Natural killer cell (primary cell): ENCODE measurements at regions not wholly inside any gene's neighbourhood (a gene's known extent, or its start where the extent isn't known, plus 50 kb on each side); places are given as distances from the start of the nearest gene placed in this dataset.

ENCODE experiments used
- ATAC-seq, 3 donors: fragments of 150-1000 bp in 2 of 3; fragments of 200-7000 bp in 1 of 3; cut with Tn5 transposase; 1 replicate in 1 of 3; 2 replicates in 2 of 3; pipeline ENCODE4 v1.10.0; 2021; ENCODE audit warnings: mild to moderate bottlenecking in 2 of 3, moderate library complexity in 2 of 3
- DNase-seq, 2 donors: peaks; one replicate each; pipeline versions ENCODE4 v3.0.0 to v3.0.0-alpha.2; 2013 to 2021; ENCODE audit warnings: mixed read lengths in 1 of 2
- H3K27ac ChIP-seq: one replicate; pipeline ENCODE4 v1.5.1; 2013; ENCODE audit warnings: mild to moderate bottlenecking, low read length
- H3K27me3 ChIP-seq: one replicate; pipeline ENCODE4 v1.6.1; 2013; ENCODE audit warnings: low read length; ENCODE audit not compliant: control insufficient read depth, insufficient read depth
- H3K36me3 ChIP-seq: one replicate; pipeline ENCODE4 v1.6.1; 2013; ENCODE audit warnings: low read length; ENCODE audit not compliant: control insufficient read depth, insufficient read depth
- H3K4me1 ChIP-seq: one replicate; pipeline ENCODE4 v1.6.1; 2013; ENCODE audit warnings: low read length; ENCODE audit not compliant: control insufficient read depth, insufficient read depth
- H3K4me3 ChIP-seq: one replicate; pipeline ENCODE4 v1.5.1; 2013; ENCODE audit warnings: low read length
- H3K9me3 ChIP-seq: one replicate; pipeline ENCODE4 v1.6.1; 2013; ENCODE audit warnings: low read length; ENCODE audit not compliant: control insufficient read depth, insufficient read depth
- H3K27ac Mint-ChIP-seq, 2 donors: one replicate each; pipeline ENCODE4 v1.8.0; 2022; ENCODE audit warnings: mild to moderate bottlenecking in 2 of 2, mixed read lengths in 2 of 2, moderate library complexity in 1 of 2
- H3K27me3 Mint-ChIP-seq, 2 donors: one replicate each; pipeline ENCODE4 v1.8.0; 2022; ENCODE audit warnings: low read depth in 2 of 2, mixed read lengths in 2 of 2
- H3K36me3 Mint-ChIP-seq: one replicate; pipeline ENCODE4 v1.8.0; 2022; ENCODE audit warnings: mixed read lengths
- H3K4me1 Mint-ChIP-seq, 2 donors: one replicate each; pipeline ENCODE4 v1.8.0; 2022; ENCODE audit warnings: mixed read lengths in 2 of 2
- H3K4me3 Mint-ChIP-seq: one replicate; pipeline ENCODE4 v1.8.0; 2022; ENCODE audit warnings: mild to moderate bottlenecking, moderate library complexity, mixed read lengths
- H3K9me3 Mint-ChIP-seq, 2 donors: one replicate each; pipeline ENCODE4 v1.8.0; 2022; ENCODE audit warnings: mixed read lengths in 2 of 2
- CTCF ChIP-seq: fragments of 200-600 bp; IDR thresholded peaks from one replicate; pipeline ENCODE4 v1.8.0; 2022; ENCODE audit warnings: antibody characterized with exemption
- WGBS: methylation state at CpG from one replicate; pipeline ENCODE4 v1.1.7; 2013; ENCODE audit warnings: missing lambda C conversion rate; ENCODE audit not compliant: insufficient coverage; 5-methylcytosine and 5-hydroxymethylcytosine counted together
- intact Hi-C: fragments of 100-400 bp; cut with micrococcal nuclease; formaldehyde crosslinking; loops from one replicate; pipeline ENCODE4 v1.14.2; 2022

- WGBS, result 83% methylated on average over 5 of the region's 5 CpGs
- Histone ChIP-seq H3K4me3 (no peak overlapping the region), H3K4me1 (no peaks in the 10 kb centered on the region), H3K27me3 (no peaks in the 10 kb centered on the region), H3K9me3 (no peaks in the 10 kb centered on the region), H3K27ac (no peak overlapping the region), H3K36me3 (no peaks in the 10 kb centered on the region)
- H3K27me3 Mint-ChIP-seq, result peaks cover 0 to 9% of the 10 kb centered on the region in 2 donors
- intact Hi-C loops, result no loop called here
- H3K4me1 Mint-ChIP-seq, result no peaks in the 10 kb centered on the region
- H3K27ac Mint-ChIP-seq, result no peak overlapping the region
- no peak for DNase-seq
- ATAC-seq, result no peak
- TF ChIP-seq CTCF, result no peak
- no peaks in the 10 kb centered on the region for H3K9me3 Mint-ChIP-seq
- H3K4me3 Mint-ChIP-seq, result no peak overlapping the region
- no peaks in the 10 kb centered on the region for H3K36me3 Mint-ChIP-seq
Measured at GRCh38 chr1:29746076-29746665, 509.8 kb downstream of the PTPRU start.

- intact Hi-C loops, result no loop called here
- H3K36me3 ChIP-seq, result no peaks in the 10 kb centered on the region
- H3K9me3 ChIP-seq, result no peaks in the 10 kb centered on the region
- Mint-ChIP-seq H3K27me3 (peaks cover 4 to 9% of the 10 kb centered on the region in 2 donors), H3K27ac (no peak overlapping the region), H3K9me3 (no peaks in the 10 kb centered on the region), H3K4me3 (no peak overlapping the region), H3K36me3 (no peaks in the 10 kb centered on the region), H3K4me1 (no peaks in the 10 kb centered on the region)
- H3K27me3 ChIP-seq, result no peaks in the 10 kb centered on the region
- TF ChIP-seq CTCF, result no peak
- H3K4me1 ChIP-seq, result no peaks in the 10 kb centered on the region
- no peak for DNase-seq
- no peak for ATAC-seq
- 64% methylated on average over 4 of the region's 6 CpGs for WGBS
- no peak overlapping the region for H3K27ac ChIP-seq
- H3K4me3 ChIP-seq, result no peak overlapping the region
Measured at GRCh38 chr1:29744684-29745490, 508.6 kb downstream of the PTPRU start.

- H3K36me3 ChIP-seq, result no peaks in the 10 kb centered on the region
- Mint-ChIP-seq H3K4me3 (no peak overlapping the region), H3K9me3 (no peaks in the 10 kb centered on the region), H3K27ac (no peak overlapping the region), H3K27me3 (peaks cover 4 to 18% of the 10 kb centered on the region in 2 donors), H3K4me1 (no peaks in the 10 kb centered on the region), H3K36me3 (no peaks in the 10 kb centered on the region)
- intact Hi-C loops, result no loop called here
- no peaks in the 10 kb centered on the region for H3K9me3 ChIP-seq
- ATAC-seq (no peak), DNase-seq (no peak)
- H3K27ac ChIP-seq, result no peak overlapping the region
- 89% methylated on average over 7 of the region's 7 CpGs for WGBS
- H3K4me3 ChIP-seq, result no peak overlapping the region
- H3K27me3 ChIP-seq, result no peaks in the 10 kb centered on the region
- H3K4me1 ChIP-seq, result no peaks in the 10 kb centered on the region
- TF ChIP-seq CTCF, result no peak
Measured at GRCh38 chr1:29743931-29744330, 507.6 kb downstream of the PTPRU start.
